HepG2 (cell line): ENCODE measurements at regions not wholly inside any gene's neighbourhood (a gene's known extent, or its start where the extent isn't known, plus 50 kb on each side); places are given as distances from the start of the nearest gene placed in this dataset.

Experiments
- ATAC-seq: fragments of 200-7000 bp; cut with Tn5 transposase; 3 replicates; pipeline ENCODE4 v1.9.1; 2020; ENCODE audit warnings: mild to moderate bottlenecking, moderate library complexity
- BruUV-seq: library from RNA; stranded (reverse); fragments of 400-500 nt; replicated peaks from 2 replicates; lab custom pipeline; 2021; lab: Mats Ljungman, UMichigan
- CTCF ChIA-PET: fragments of 300-600 bp; formaldehyde crosslinking; extraction: SDS; loops from one replicate; lab custom pipeline; 2021; ENCODE audit warnings: low total read pairs, inconsistent platforms, low intra/inter-chr PET ratio; lab: Yijun Ruan, JAX
- POLR2A ChIA-PET: fragments of 350-600 bp; sonication (Branson Sonifier 250); formaldehyde crosslinking; loops from one replicate; lab custom pipeline; 2020; ENCODE audit warnings: antibody characterized with exemption, inconsistent platforms; lab: Yijun Ruan, JAX
- DNase-seq: peaks from one replicate; pipeline ENCODE4 v3.0.0-alpha.2; 2015; ENCODE audit warnings: low spot score
- FAIRE-seq: peaks from 3 replicates; lab custom pipeline; 2011; peaks lifted over from hg19 to GRCh38; lab: Jason Lieb, UNC
- H2AFZ ChIP-seq: one replicate; pipeline ENCODE4 v1.6.1; 2011; ENCODE audit warnings: low read length, inconsistent platforms
- H3K27ac ChIP-seq: fragments of 300-600 bp; 3 replicates; pipeline ENCODE4 v1.8.0; 2011; ENCODE audit warnings: mixed run types, mild to moderate bottlenecking, mixed read lengths, low read length, inconsistent platforms; ENCODE audit not compliant: insufficient read depth; ENCODE audit errors: extremely low read length
- H3K27me3 ChIP-seq, 2 experiments: fragments of 200-600 bp in 1 of 2; 2 replicates in 1 of 2; 3 replicates in 1 of 2; pipeline versions ENCODE4 v1.6.0 to v1.8.0; 2011; ENCODE audit warnings: low read length in 2 of 2, mild to moderate bottlenecking in 2 of 2, moderate library complexity in 2 of 2, inconsistent platforms in 1 of 2; ENCODE audit not compliant: insufficient read depth in 2 of 2, control insufficient read depth in 1 of 2
- H3K36me3 ChIP-seq, 2 experiments: fragments of 200-600 bp in 1 of 2; replicated peaks in 1 of 2; 2 replicates in 1 of 2; 3 replicates in 1 of 2; pipeline versions ENCODE4 v1.5.1 to v1.8.0; 2011; ENCODE audit warnings: low read length in 2 of 2, inconsistent platforms in 1 of 2; ENCODE audit not compliant: insufficient read depth in 2 of 2, control insufficient read depth in 1 of 2
- H3K4me1 ChIP-seq: 2 replicates; pipeline ENCODE4 v1.5.1; 2012; ENCODE audit warnings: low read length, inconsistent platforms; ENCODE audit not compliant: insufficient read depth
- H3K4me2 ChIP-seq: 2 replicates; pipeline ENCODE4 v1.6.0; 2011; ENCODE audit warnings: low read depth, low read length, inconsistent platforms
- H3K4me3 ChIP-seq, 3 experiments: fragments of 200-600 bp in 1 of 3; sonication (generic), shearing (Covaris generic) in 1 of 3; replicated peaks in 1 of 3; 2 replicates each; pipeline ENCODE4 v1.5.1; 2011 to 2016; ENCODE audit warnings: low read length in 3 of 3, inconsistent platforms in 2 of 3, low read depth in 2 of 3, mild to moderate bottlenecking in 2 of 3, control low read depth in 1 of 3, mixed read lengths in 1 of 3; ENCODE audit not compliant: insufficient read depth in 1 of 3
- H3K79me2 ChIP-seq: one replicate; pipeline ENCODE4 v1.6.1; 2011; ENCODE audit warnings: low read length, inconsistent platforms; ENCODE audit not compliant: insufficient read depth
- H3K9ac ChIP-seq: 2 replicates; pipeline ENCODE4 v1.6.0; 2011; ENCODE audit warnings: mild to moderate bottlenecking, low read depth, low read length, inconsistent platforms; ENCODE audit not compliant: insufficient read depth
- H3K9me3 ChIP-seq: 2 replicates; pipeline ENCODE4 v1.5.1; 2012; ENCODE audit warnings: mild to moderate bottlenecking, low read length
- H4K20me1 ChIP-seq: 2 replicates; pipeline ENCODE4 v1.6.0; 2011; ENCODE audit warnings: inconsistent platforms, mild to moderate bottlenecking, low read length, moderate library complexity; ENCODE audit not compliant: insufficient read depth
- HES4 ChIP-seq: sonication (generic); formaldehyde crosslinking; IDR thresholded peaks from 2 replicates; pipeline ENCODE4 v1.9.0; 2021; ENCODE audit warnings: mild to moderate bottlenecking, missing genetic modification reagents, borderline replicate concordance
- KDM6A ChIP-seq: IDR thresholded peaks from 2 replicates; pipeline ENCODE4 v1.6.1; 2016; ENCODE audit warnings: low read depth
- KLF11 ChIP-seq: IDR thresholded peaks from 2 replicates; pipeline ENCODE4 v1.6.1; 2016; ENCODE audit warnings: missing compliant biosample characterization
- LCORL ChIP-seq, 2 experiments: fragments of 450-650 bp in 1 of 2; sonication (generic) in 1 of 2; formaldehyde crosslinking in 1 of 2; IDR thresholded peaks; 2 replicates each; pipeline versions ENCODE4 v1.5.0 to v1.6.1; 2017 to 2020; ENCODE audit warnings: antibody characterized with exemption in 1 of 2, missing genetic modification reagents in 1 of 2
- NR1H2 ChIP-seq: sonication (generic); formaldehyde crosslinking; IDR thresholded peaks from 2 replicates; pipeline ENCODE4 v1.8.1; 2022; ENCODE audit warnings: low read depth, missing genetic modification reagents, borderline replicate concordance
- TCF7 ChIP-seq: sonication (generic); IDR thresholded peaks from 2 replicates; pipeline ENCODE4 v1.6.1; 2016; ENCODE audit warnings: antibody characterized with exemption, low read depth
- ZNF124 ChIP-seq: sonication (generic); formaldehyde crosslinking; IDR thresholded peaks from 2 replicates; pipeline ENCODE4 v1.4.0; 2020; ENCODE audit warnings: missing genetic modification reagents
- ZNF333 ChIP-seq: sonication (generic); formaldehyde crosslinking; IDR thresholded peaks from 2 replicates; pipeline ENCODE4 v1.4.0; 2020; ENCODE audit warnings: mild to moderate bottlenecking, missing genetic modification reagents, borderline replicate concordance
- ZNF484 ChIP-seq: sonication (generic); formaldehyde crosslinking; IDR thresholded peaks from 2 replicates; pipeline ENCODE4 v1.5.1; 2020; ENCODE audit warnings: mild to moderate bottlenecking, low read depth, missing genetic modification reagents, borderline replicate concordance
- ZNF816 ChIP-seq: sonication (generic); formaldehyde crosslinking; IDR thresholded peaks from 2 replicates; pipeline ENCODE4 v1.8.0; 2022; ENCODE audit warnings: missing genetic modification reagents, mild to moderate bottlenecking, borderline replicate concordance
- ZNF878 ChIP-seq: sonication (generic); formaldehyde crosslinking; IDR thresholded peaks from 2 replicates; pipeline ENCODE4 v1.8.1; 2023; ENCODE audit warnings: mild to moderate bottlenecking, missing genetic modification reagents, moderate library complexity
- WGBS: methylation state at CpG from one replicate; pipeline ENCODE4 v1.1.6; 2017; ENCODE audit warnings: low lambda C conversion rate; 5-methylcytosine and 5-hydroxymethylcytosine counted together
- in situ Hi-C: cut with HindIII; loops from 2 replicates; pipeline ENCODE4 v1.10.0; 2017; ENCODE audit warnings: low pct_unique_long_range_greater_than_20kb; ENCODE audit not compliant: extremely low pct_ligation_motif_present
- intact Hi-C: fragments of 100-400 bp; cut with micrococcal nuclease; formaldehyde crosslinking; loops from one replicate; pipeline ENCODE4 v1.10.0; 2022; ENCODE audit not compliant: unreplicated experiment
- TF ChIP-seq, protein P1 (sequence below): IDR thresholded peaks from 2 replicates; pipeline ENCODE4 v1.6.1; 2016
- TF ChIP-seq, protein P2 (sequence below): sonication (generic); formaldehyde crosslinking; IDR thresholded peaks from 2 replicates; pipeline ENCODE4 v1.4.0; 2020; ENCODE audit warnings: missing genetic modification reagents
- TF ChIP-seq, protein P3 (sequence below): sonication (generic); formaldehyde crosslinking; IDR thresholded peaks from 2 replicates; pipeline ENCODE4 v1.4.0; 2020; ENCODE audit warnings: mild to moderate bottlenecking, missing genetic modification reagents
- TF ChIP-seq, protein P4 (sequence below): sonication (generic); formaldehyde crosslinking; IDR thresholded peaks from 2 replicates; pipeline ENCODE4 v1.8.1; 2023; ENCODE audit warnings: missing genetic modification reagents, inconsistent platforms, borderline replicate concordance
- TF ChIP-seq, protein P5 (sequence below): fragments of 450-650 bp; IDR thresholded peaks from 2 replicates; pipeline ENCODE4 v1.6.1; 2016

DNA sequence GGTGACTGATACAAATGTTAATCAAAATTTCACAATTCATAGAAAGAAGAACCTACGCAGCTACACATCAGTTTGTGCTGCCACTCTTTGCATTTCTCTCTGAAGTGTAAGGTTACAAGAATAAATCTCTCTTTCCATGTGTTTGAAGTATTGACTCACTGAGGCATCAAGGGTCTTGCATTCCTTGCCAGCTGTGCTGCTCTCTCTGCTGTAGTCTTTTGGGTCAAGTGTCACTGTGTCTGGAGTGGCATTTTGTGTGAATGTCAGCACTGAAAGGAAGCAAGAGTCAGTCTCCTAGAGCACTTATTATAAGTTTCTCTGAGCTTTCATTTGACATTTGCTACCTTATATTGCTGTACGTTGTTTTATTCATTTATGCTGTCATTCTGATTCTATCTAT is 1696.1 kb upstream of the LRRTM1 start (continued):
- TF ChIP-seq, protein P1, sequence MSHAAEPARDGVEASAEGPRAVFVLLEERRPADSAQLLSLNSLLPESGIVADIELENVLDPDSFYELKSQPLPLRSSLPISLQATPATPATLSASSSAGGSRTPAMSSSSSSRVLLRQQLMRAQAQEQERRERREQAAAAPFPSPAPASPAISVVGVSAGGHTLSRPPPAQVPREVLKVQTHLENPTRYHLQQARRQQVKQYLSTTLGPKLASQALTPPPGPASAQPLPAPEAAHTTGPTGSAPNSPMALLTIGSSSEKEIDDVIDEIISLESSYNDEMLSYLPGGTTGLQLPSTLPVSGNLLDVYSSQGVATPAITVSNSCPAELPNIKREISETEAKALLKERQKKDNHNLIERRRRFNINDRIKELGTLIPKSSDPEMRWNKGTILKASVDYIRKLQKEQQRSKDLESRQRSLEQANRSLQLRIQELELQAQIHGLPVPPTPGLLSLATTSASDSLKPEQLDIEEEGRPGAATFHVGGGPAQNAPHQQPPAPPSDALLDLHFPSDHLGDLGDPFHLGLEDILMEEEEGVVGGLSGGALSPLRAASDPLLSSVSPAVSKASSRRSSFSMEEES (CRISPR knock-in tag): no peak
- TF ChIP-seq, protein P2, sequence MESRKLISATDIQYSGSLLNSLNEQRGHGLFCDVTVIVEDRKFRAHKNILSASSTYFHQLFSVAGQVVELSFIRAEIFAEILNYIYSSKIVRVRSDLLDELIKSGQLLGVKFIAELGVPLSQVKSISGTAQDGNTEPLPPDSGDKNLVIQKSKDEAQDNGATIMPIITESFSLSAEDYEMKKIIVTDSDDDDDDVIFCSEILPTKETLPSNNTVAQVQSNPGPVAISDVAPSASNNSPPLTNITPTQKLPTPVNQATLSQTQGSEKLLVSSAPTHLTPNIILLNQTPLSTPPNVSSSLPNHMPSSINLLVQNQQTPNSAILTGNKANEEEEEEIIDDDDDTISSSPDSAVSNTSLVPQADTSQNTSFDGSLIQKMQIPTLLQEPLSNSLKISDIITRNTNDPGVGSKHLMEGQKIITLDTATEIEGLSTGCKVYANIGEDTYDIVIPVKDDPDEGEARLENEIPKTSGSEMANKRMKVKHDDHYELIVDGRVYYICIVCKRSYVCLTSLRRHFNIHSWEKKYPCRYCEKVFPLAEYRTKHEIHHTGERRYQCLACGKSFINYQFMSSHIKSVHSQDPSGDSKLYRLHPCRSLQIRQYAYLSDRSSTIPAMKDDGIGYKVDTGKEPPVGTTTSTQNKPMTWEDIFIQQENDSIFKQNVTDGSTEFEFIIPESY (CRISPR knock-in tag): no peak
- TF ChIP-seq NR1H2 (CRISPR knock-in tag) (no peak), ZNF816 (CRISPR knock-in tag) (no peak), TCF7 (no peak), ZNF878 (CRISPR knock-in tag) (no peak), HES4 (CRISPR knock-in tag) (no peak)
- TF ChIP-seq, protein P3, sequence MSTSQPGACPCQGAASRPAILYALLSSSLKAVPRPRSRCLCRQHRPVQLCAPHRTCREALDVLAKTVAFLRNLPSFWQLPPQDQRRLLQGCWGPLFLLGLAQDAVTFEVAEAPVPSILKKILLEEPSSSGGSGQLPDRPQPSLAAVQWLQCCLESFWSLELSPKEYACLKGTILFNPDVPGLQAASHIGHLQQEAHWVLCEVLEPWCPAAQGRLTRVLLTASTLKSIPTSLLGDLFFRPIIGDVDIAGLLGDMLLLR (CRISPR knock-in tag): no peak

DNA sequence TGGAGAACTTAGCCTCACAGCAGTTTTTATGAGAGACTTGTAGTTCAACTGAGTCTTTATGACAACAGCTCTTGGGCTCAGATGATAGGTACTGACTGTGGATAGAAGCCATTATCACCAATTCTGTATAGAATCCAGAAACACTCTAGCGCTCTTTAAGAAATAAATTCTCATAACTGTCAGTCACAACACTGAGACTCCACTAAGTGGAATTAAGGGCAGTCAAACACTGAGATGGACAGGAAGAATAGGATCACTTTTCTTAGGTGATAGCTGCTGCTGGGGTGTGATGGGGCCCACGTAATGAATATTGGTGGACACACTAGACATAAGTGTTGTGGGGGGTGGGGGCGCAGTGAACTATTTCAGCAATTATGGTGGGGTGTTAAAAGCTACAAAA is 1691.8 kb upstream of the LRRTM1 start:
- Histone ChIP-seq H3K79me2 (no peaks in the 10 kb centered on the region), H3K9me3 (peaks cover 19% of the 10 kb centered on the region; the same call in 1 of the 2 replicates), H3K4me3 (no peak overlapping the region), H3K36me3 (no peaks in the 10 kb centered on the region), H3K27ac (no peak overlapping the region), H3K9ac (no peak overlapping the region), H3K4me2 (no peak overlapping the region), H2AFZ (no peak overlapping the region), H3K4me1 (no peaks in the 10 kb centered on the region), H3K27me3 (no peaks in the 10 kb centered on the region), H4K20me1 (no peaks in the 10 kb centered on the region)
- FAIRE-seq: no peak
- 32% methylated on average over 3 of the region's 3 CpGs for WGBS
- no peak for TF ChIP-seq KDM6A (CRISPR knock-in tag)
- TF ChIP-seq ZNF333 (CRISPR knock-in tag): no peak
- TF ChIP-seq, protein P4, sequence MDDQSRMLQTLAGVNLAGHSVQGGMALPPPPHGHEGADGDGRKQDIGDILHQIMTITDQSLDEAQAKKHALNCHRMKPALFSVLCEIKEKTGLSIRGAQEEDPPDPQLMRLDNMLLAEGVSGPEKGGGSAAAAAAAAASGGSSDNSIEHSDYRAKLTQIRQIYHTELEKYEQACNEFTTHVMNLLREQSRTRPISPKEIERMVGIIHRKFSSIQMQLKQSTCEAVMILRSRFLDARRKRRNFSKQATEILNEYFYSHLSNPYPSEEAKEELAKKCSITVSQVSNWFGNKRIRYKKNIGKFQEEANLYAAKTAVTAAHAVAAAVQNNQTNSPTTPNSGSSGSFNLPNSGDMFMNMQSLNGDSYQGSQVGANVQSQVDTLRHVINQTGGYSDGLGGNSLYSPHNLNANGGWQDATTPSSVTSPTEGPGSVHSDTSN (CRISPR knock-in tag): no peak
- TF ChIP-seq KLF11 (CRISPR knock-in tag): no peak
- no peak for TF ChIP-seq ZNF484
- TF ChIP-seq LCORL (IDR thresholded peaks at IDR 0.05): no peak
- TF ChIP-seq LCORL (CRISPR knock-in tag; IDR thresholded peaks at IDR 0.05): no peak
- TF ChIP-seq ZNF124: no peak
- TF ChIP-seq, protein P5, sequence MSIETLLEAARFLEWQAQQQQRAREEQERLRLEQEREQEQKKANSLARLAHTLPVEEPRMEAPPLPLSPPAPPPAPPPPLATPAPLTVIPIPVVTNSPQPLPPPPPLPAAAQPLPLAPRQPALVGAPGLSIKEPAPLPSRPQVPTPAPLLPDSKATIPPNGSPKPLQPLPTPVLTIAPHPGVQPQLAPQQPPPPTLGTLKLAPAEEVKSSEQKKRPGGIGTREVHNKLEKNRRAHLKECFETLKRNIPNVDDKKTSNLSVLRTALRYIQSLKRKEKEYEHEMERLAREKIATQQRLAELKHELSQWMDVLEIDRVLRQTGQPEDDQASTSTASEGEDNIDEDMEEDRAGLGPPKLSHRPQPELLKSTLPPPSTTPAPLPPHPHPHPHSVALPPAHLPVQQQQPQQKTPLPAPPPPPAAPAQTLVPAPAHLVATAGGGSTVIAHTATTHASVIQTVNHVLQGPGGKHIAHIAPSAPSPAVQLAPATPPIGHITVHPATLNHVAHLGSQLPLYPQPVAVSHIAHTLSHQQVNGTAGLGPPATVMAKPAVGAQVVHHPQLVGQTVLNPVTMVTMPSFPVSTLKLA: no peak
- intact Hi-C loops: no loop called here
- ChIA-PET CTCF (no interaction called here), POLR2A (no interaction called here)
- no peak for DNase-seq
- no TSS peak for BruUV-seq
- in situ Hi-C loops: no loop called here
- no peak for ATAC-seq
